Naive thymus-derived CD4-positive, alpha-beta T cell (primary cell): ENCODE measurements at regions not wholly inside any gene's neighbourhood (a gene's known extent, or its start where the extent isn't known, plus 50 kb on each side); places are given as distances from the start of the nearest gene placed in this dataset.

Source experiments
- ATAC-seq: fragments of 150-1000 bp; cut with Tn5 transposase; 2 replicates; pipeline ENCODE4 v1.10.0; 2021; ENCODE audit warnings: mild to moderate bottlenecking, moderate library complexity
- CTCF ChIA-PET: fragments of 350-600 bp; sonication (Branson Sonifier 250); formaldehyde crosslinking; loops from one replicate; lab custom pipeline; 2021; ENCODE audit warnings: antibody characterized with exemption; lab: Charles Lee
- POLR2A ChIA-PET: fragments of 350-600 bp; sonication (Branson Sonifier 250); formaldehyde crosslinking; loops from one replicate; lab custom pipeline; 2021; ENCODE audit warnings: antibody characterized with exemption, inconsistent platforms; lab: Charles Lee
- DNase-seq, 9 donors: peaks; one replicate each; pipeline versions ENCODE4 v3.0.0 to v3.0.0-alpha.2; 2020 to 2022; ENCODE audit warnings: mixed read lengths in 1 of 9
- H3K27ac ChIP-seq: one replicate; pipeline ENCODE4 v1.7.0; 2013; ENCODE audit warnings: mild to moderate bottlenecking, low read depth, low read length, moderate library complexity
- H3K27me3 ChIP-seq, 2 donors: one replicate each; pipeline ENCODE4 v1.7.0; 2013; ENCODE audit warnings: low read length in 2 of 2, mild to moderate bottlenecking in 2 of 2, moderate library complexity in 2 of 2; ENCODE audit not compliant: control insufficient read depth in 2 of 2, insufficient read depth in 2 of 2
- H3K36me3 ChIP-seq, 3 experiments: 1 replicate in 2 of 3; 2 replicates in 1 of 3; pipeline ENCODE4 v1.7.0; 2013; ENCODE audit warnings: low read length in 3 of 3, mild to moderate bottlenecking in 3 of 3, moderate library complexity in 1 of 3; ENCODE audit not compliant: insufficient read depth in 3 of 3, control insufficient read depth in 2 of 3
- H3K4me1 ChIP-seq, 2 donors: one replicate each; pipeline ENCODE4 v1.7.0; 2013; ENCODE audit warnings: low read length in 2 of 2, mild to moderate bottlenecking in 2 of 2, moderate library complexity in 1 of 2; ENCODE audit not compliant: control insufficient read depth in 2 of 2, insufficient read depth in 2 of 2
- H3K4me3 ChIP-seq: 2 replicates; pipeline ENCODE4 v1.7.0; 2013; ENCODE audit warnings: mild to moderate bottlenecking, low read length
- H3K9me3 ChIP-seq, 3 experiments: 1 replicate in 2 of 3; 2 replicates in 1 of 3; pipeline ENCODE4 v1.7.0; 2013; ENCODE audit warnings: low read length in 3 of 3; ENCODE audit not compliant: control insufficient read depth in 2 of 3
- H3K27ac Mint-ChIP-seq, 9 donors: one replicate each; pipeline ENCODE4 v1.8.0; 2020 to 2022; ENCODE audit warnings: mixed read lengths in 9 of 9, mild to moderate bottlenecking in 8 of 9, moderate library complexity in 5 of 9, inconsistent platforms in 2 of 9
- H3K27me3 Mint-ChIP-seq, 5 donors: one replicate each; pipeline ENCODE4 v1.8.0; 2021 to 2022; ENCODE audit warnings: mixed read lengths in 5 of 5, mild to moderate bottlenecking in 1 of 5
- H3K36me3 Mint-ChIP-seq, 5 donors: one replicate each; pipeline ENCODE4 v1.8.0; 2020 to 2022; ENCODE audit warnings: mixed read lengths in 5 of 5, mild to moderate bottlenecking in 3 of 5, inconsistent platforms in 1 of 5
- H3K4me1 Mint-ChIP-seq, 7 donors: one replicate each; pipeline ENCODE4 v1.8.0; 2020 to 2022; ENCODE audit warnings: mixed read lengths in 7 of 7, mild to moderate bottlenecking in 3 of 7, inconsistent platforms in 1 of 7
- H3K4me3 Mint-ChIP-seq, 10 donors: one replicate each; pipeline ENCODE4 v1.8.0; 2020 to 2022; ENCODE audit warnings: mild to moderate bottlenecking in 10 of 10, mixed read lengths in 10 of 10, moderate library complexity in 6 of 10, inconsistent platforms in 2 of 10
- H3K9me3 Mint-ChIP-seq, 11 donors: one replicate each; pipeline ENCODE4 v1.8.0; 2020 to 2022; ENCODE audit warnings: mixed read lengths in 11 of 11, mild to moderate bottlenecking in 4 of 11, inconsistent platforms in 1 of 11, moderate library complexity in 1 of 11
- intact Hi-C, 2 donors: fragments of 100-400 bp; cut with micrococcal nuclease; formaldehyde crosslinking; loops; one replicate each; pipeline ENCODE4 v1.15.1; 2023

GRCh38 chr12:92553389-92553788 lies 149.4 kb upstream of the PLEKHG7 start:
- CTCF ChIA-PET = no interaction called here

GRCh38 chr12:92552412-92553108 lies 150.2 kb upstream of the PLEKHG7 start:
- peaks cover 16 to 21% of the 10 kb centered on the region in 2 donors for H3K4me1 ChIP-seq
- no peak overlapping the region for H3K4me3 Mint-ChIP-seq
- H3K36me3 ChIP-seq = no peaks in the 10 kb centered on the region
- no peaks in the 10 kb centered on the region for H3K27me3 ChIP-seq
- no peak overlapping the region for H3K4me3 ChIP-seq
- peaks cover 0 to 11% (median 3%) of the 10 kb centered on the region in 11 donors for H3K9me3 Mint-ChIP-seq
- H3K4me1 Mint-ChIP-seq = peaks cover 24 to 37% (median 33%) of the 10 kb centered on the region in 7 donors
- H3K27ac Mint-ChIP-seq = no peak overlapping the region
- DNase-seq = no peak
- H3K9me3 ChIP-seq = no peaks in the 10 kb centered on the region
- intact Hi-C loops = loop anchor here in 1 of 2 donors (10.0 kb wide), 1 partner anchor 498 kb away; no protein-coding TSS in a partner anchor
- POLR2A ChIA-PET = no interaction called here
- CTCF ChIA-PET = no interaction called here
- peaks cover 0 to 15% (median 4%) of the 10 kb centered on the region in 5 donors for H3K36me3 Mint-ChIP-seq
- ATAC-seq = no peak
- no peaks in the 10 kb centered on the region for H3K27me3 Mint-ChIP-seq
- no peak overlapping the region for H3K27ac ChIP-seq

More at GRCh38 chr12:92553389-92553788, 149.4 kb upstream of the PLEKHG7 start:
- Histone ChIP-seq H3K36me3 (no peaks in the 10 kb centered on the region), H3K4me3 (no peak overlapping the region), H3K4me1 (peaks cover 16 to 22% of the 10 kb centered on the region in 2 donors), H3K27me3 (no peaks in the 10 kb centered on the region), H3K9me3 (no peaks in the 10 kb centered on the region), H3K27ac (no peak overlapping the region)
- intact Hi-C loops = loop anchor here in 1 of 2 donors (10.0 kb wide), 1 partner anchor 499 kb away; no protein-coding TSS in a partner anchor
- ATAC-seq (no peak), DNase-seq (no peak)
- Mint-ChIP-seq H3K27me3 (no peaks in the 10 kb centered on the region), H3K27ac (no peak overlapping the region), H3K4me1 (peaks cover 24 to 43% (median 39%) of the 10 kb centered on the region in 7 donors), H3K36me3 (peaks cover 0 to 15% (median 4%) of the 10 kb centered on the region in 5 donors), H3K9me3 (peaks cover 0 to 10% (median 3%) of the 10 kb centered on the region in 11 donors), H3K4me3 (no peak overlapping the region)
- POLR2A ChIA-PET = interaction anchor here (0.6 kb wide), 1 partner anchor 344 kb away, joined by 4 read pairs; no protein-coding TSS in a partner anchor

- DNase-seq (peak in 1 of 9 donors; percentile 51), ATAC-seq (no peak)
- intact Hi-C loops = loop anchor here in 1 of 2 donors (10.0 kb wide), 1 partner anchor 497 kb away; no protein-coding TSS in a partner anchor
- no peak overlapping the region for H3K4me3 ChIP-seq
- peaks cover 0 to 11% (median 4%) of the 10 kb centered on the region in 5 donors for H3K36me3 Mint-ChIP-seq
- peaks cover 21 to 32% (median 27%) of the 10 kb centered on the region in 7 donors for H3K4me1 Mint-ChIP-seq
- peaks cover 0 to 7% (median 3%) of the 10 kb centered on the region in 11 donors for H3K9me3 Mint-ChIP-seq
- H3K4me3 Mint-ChIP-seq = no peak overlapping the region
- H3K4me1 ChIP-seq = peaks cover 11 to 15% of the 10 kb centered on the region in 2 donors
- H3K27ac Mint-ChIP-seq = no peak overlapping the region
- H3K36me3 ChIP-seq = no peaks in the 10 kb centered on the region
- H3K27ac ChIP-seq = no peak overlapping the region
- no peaks in the 10 kb centered on the region for H3K27me3 ChIP-seq
- ChIA-PET POLR2A (interaction anchor here (0.5 to 1.8 kb wide), 3 partner anchors 8 to 192 kb away, joined by 3 read pairs; no protein-coding TSS in a partner anchor), CTCF (no interaction called here)
- H3K27me3 Mint-ChIP-seq = no peaks in the 10 kb centered on the region
- no peaks in the 10 kb centered on the region for H3K9me3 ChIP-seq
Observed at GRCh38 chr12:92551853-92552397, 150.9 kb upstream of the PLEKHG7 start.

- intact Hi-C loops = loop anchor here in 1 of 2 donors (10.0 kb wide), 1 partner anchor 496 kb away; no protein-coding TSS in a partner anchor
- no peak overlapping the region for H3K4me3 ChIP-seq
- no peaks in the 10 kb centered on the region for H3K9me3 ChIP-seq
- H3K4me3 Mint-ChIP-seq = no peak overlapping the region
- H3K27me3 ChIP-seq = no peaks in the 10 kb centered on the region
- no peak overlapping the region for H3K27ac ChIP-seq
- peaks cover 0 to 9% (median 4%) of the 10 kb centered on the region in 5 donors for H3K36me3 Mint-ChIP-seq
- no peaks in the 10 kb centered on the region for H3K36me3 ChIP-seq
- ChIA-PET POLR2A (interaction anchor here (0.6 to 1.8 kb wide), 3 partner anchors 9 to 191 kb away, joined by 3 read pairs; no protein-coding TSS in a partner anchor), CTCF (no interaction called here)
- DNase-seq = no peak
- H3K9me3 Mint-ChIP-seq = peaks cover 0 to 7% (median 3%) of the 10 kb centered on the region in 11 donors
- ATAC-seq = no peak
- H3K27ac Mint-ChIP-seq = no peak overlapping the region
- peaks cover 14 to 26% (median 20%) of the 10 kb centered on the region in 7 donors for H3K4me1 Mint-ChIP-seq
- H3K4me1 ChIP-seq = peaks cover 4 to 10% of the 10 kb centered on the region in 2 donors
- no peaks in the 10 kb centered on the region for H3K27me3 Mint-ChIP-seq
Observed at GRCh38 chr12:92551210-92551609, 151.6 kb upstream of the PLEKHG7 start.

- peaks cover 0 to 7% (median 3%) of the 10 kb centered on the region in 11 donors for H3K9me3 Mint-ChIP-seq
- H3K27ac ChIP-seq = no peak overlapping the region
- no peaks in the 10 kb centered on the region for H3K36me3 ChIP-seq
- DNase-seq = no peak
- ATAC-seq = no peak
- peaks cover 4 to 7% of the 10 kb centered on the region in 2 donors for H3K4me1 ChIP-seq
- H3K9me3 ChIP-seq = no peaks in the 10 kb centered on the region
- H3K4me1 Mint-ChIP-seq = peaks cover 9 to 22% (median 14%) of the 10 kb centered on the region in 7 donors
- no peaks in the 10 kb centered on the region for H3K27me3 ChIP-seq
- peaks cover 0 to 9% (median 4%) of the 10 kb centered on the region in 5 donors for H3K36me3 Mint-ChIP-seq
- ChIA-PET POLR2A (interaction anchor here (0.7 to 1.8 kb wide), 3 partner anchors 10 to 19 kb away, joined by 3 to 4 read pairs (median 3); no protein-coding TSS in a partner anchor), CTCF (no interaction called here)
- H3K27me3 Mint-ChIP-seq = no peaks in the 10 kb centered on the region
- no peak overlapping the region for H3K4me3 ChIP-seq
- no peak overlapping the region for H3K27ac Mint-ChIP-seq
- no peak overlapping the region for H3K4me3 Mint-ChIP-seq
- intact Hi-C loops = loop anchor here in 1 of 2 donors (10.0 kb wide), 1 partner anchor 496 kb away; no protein-coding TSS in a partner anchor
Observed at GRCh38 chr12:92550661-92551060, 152.1 kb upstream of the PLEKHG7 start.

GRCh38 chr12:92550254-92550653 lies 152.5 kb upstream of the PLEKHG7 start:
- no peak overlapping the region for H3K27ac ChIP-seq
- DNase-seq (no peak), ATAC-seq (no peak)
- Mint-ChIP-seq H3K27ac (no peak overlapping the region), H3K4me3 (no peak overlapping the region), H3K4me1 (peaks cover 9 to 18% (median 12%) of the 10 kb centered on the region in 7 donors), H3K9me3 (peaks cover 0 to 7% (median 3%) of the 10 kb centered on the region in 11 donors), H3K36me3 (peaks cover 0 to 9% (median 4%) of the 10 kb centered on the region in 5 donors), H3K27me3 (no peaks in the 10 kb centered on the region)
- H3K27me3 ChIP-seq = no peaks in the 10 kb centered on the region
- CTCF ChIA-PET = interaction anchor here (0.7 kb wide), 1 partner anchor 84 kb away, joined by 3 read pairs; no protein-coding TSS in a partner anchor
- H3K4me3 ChIP-seq = no peak overlapping the region
- H3K4me1 ChIP-seq = peaks cover 2 to 3% of the 10 kb centered on the region in 2 donors
- POLR2A ChIA-PET = interaction anchor here (0.7 to 1.8 kb wide), 3 partner anchors 10 to 19 kb away, joined by 3 to 4 read pairs (median 3); no protein-coding TSS in a partner anchor
- no peaks in the 10 kb centered on the region for H3K9me3 ChIP-seq
- intact Hi-C loops = loop anchor here in 1 of 2 donors (10.0 kb wide), 1 partner anchor 495 kb away; no protein-coding TSS in a partner anchor
- H3K36me3 ChIP-seq = no peaks in the 10 kb centered on the region
